Nephron (organoid): ENCODE measurements at regions not wholly inside any gene's neighbourhood (a gene's known extent, or its start where the extent isn't known, plus 50 kb on each side); places are given as distances from the start of the nearest gene placed in this dataset.
"Not testable (repeated sequence)": the region's sequence is repeated elsewhere in the genome, so short reads cannot be mapped to it uniquely, and the experiment has no call there.

Source experiments
- H3K27ac Mint-ChIP-seq, 3 experiments: 2 replicates each; pipeline ENCODE4 v1.8.0; 2020; ENCODE audit warnings: mixed read lengths in 3 of 3, mild to moderate bottlenecking in 2 of 3, moderate library complexity in 1 of 3
- H3K27me3 Mint-ChIP-seq: 2 replicates; pipeline ENCODE4 v1.8.0; 2021; ENCODE audit warnings: low read depth, mild to moderate bottlenecking, moderate library complexity, mixed read lengths
- H3K36me3 Mint-ChIP-seq: 2 replicates; pipeline ENCODE4 v1.8.0; 2020; ENCODE audit warnings: low read depth, mixed read lengths
- H3K4me1 Mint-ChIP-seq: 2 replicates; pipeline ENCODE4 v1.8.0; 2020; ENCODE audit warnings: mixed read lengths
- H3K4me3 Mint-ChIP-seq, 3 experiments: 2 replicates each; pipeline ENCODE4 v1.8.0; 2020; ENCODE audit warnings: mild to moderate bottlenecking in 3 of 3, mixed read lengths in 3 of 3, moderate library complexity in 2 of 3
- H3K9me3 Mint-ChIP-seq: 2 replicates; pipeline ENCODE4 v1.8.0; 2020; ENCODE audit warnings: mixed read lengths
- CTCF ChIP-seq, 3 experiments: fragments of 200-600 bp; sonication (generic); IDR thresholded peaks; one replicate each; pipeline ENCODE4 v1.5.0; 2021; ENCODE audit warnings: antibody characterized with exemption in 3 of 3; ENCODE audit not compliant: unreplicated experiment in 3 of 3

GRCh38 chr6:137638926-137639706 is 144.9 kb upstream of the OLIG3 start:
- no peaks in the 10 kb centered on the region for H3K4me1 Mint-ChIP-seq
- H3K36me3 Mint-ChIP-seq = no peaks in the 10 kb centered on the region
- TF ChIP-seq CTCF (IDR thresholded peaks at IDR 0.05; ENCODE audit: unreplicated experiment in 3 of 3) = no peak
- no peak overlapping the region for H3K4me3 Mint-ChIP-seq
- H3K27me3 Mint-ChIP-seq = no peaks in the 10 kb centered on the region
- no peaks in the 10 kb centered on the region for H3K9me3 Mint-ChIP-seq
- no peak overlapping the region for H3K27ac Mint-ChIP-seq

GRCh38 chr6:137640086-137640485 is 145.9 kb upstream of the OLIG3 start:
- Mint-ChIP-seq H3K36me3 (no peaks in the 10 kb centered on the region), H3K4me1 (no peaks in the 10 kb centered on the region), H3K27ac (no peak overlapping the region), H3K27me3 (no peaks in the 10 kb centered on the region), H3K4me3 (no peak overlapping the region), H3K9me3 (no peaks in the 10 kb centered on the region)
- no peak for TF ChIP-seq CTCF (IDR thresholded peaks at IDR 0.05; ENCODE audit: unreplicated experiment in 3 of 3)

GRCh38 chr6:137641474-137642077 is 147.4 kb upstream of the OLIG3 start:
- Mint-ChIP-seq H3K27ac (no peak overlapping the region), H3K36me3 (no peaks in the 10 kb centered on the region)
- peak; percentile 72 to 87 (median 75) for TF ChIP-seq CTCF (IDR thresholded peaks at IDR 0.05; ENCODE audit: unreplicated experiment in 3 of 3)

GRCh38 chr6:137643210-137643609 is 149.0 kb upstream of the OLIG3 start:
- not testable (repeated sequence) for H3K27ac Mint-ChIP-seq, H3K9me3 Mint-ChIP-seq, H3K36me3 Mint-ChIP-seq, H3K27me3 Mint-ChIP-seq, H3K4me3 Mint-ChIP-seq, H3K4me1 Mint-ChIP-seq

More at GRCh38 chr6:137641474-137642077, 147.4 kb upstream of the OLIG3 start:
- Mint-ChIP-seq H3K4me3 (no peak overlapping the region), H3K27me3 (no peaks in the 10 kb centered on the region), H3K4me1 (no peaks in the 10 kb centered on the region), H3K9me3 (no peaks in the 10 kb centered on the region)

GRCh38 chr6:137643644-137644043 is 149.4 kb upstream of the OLIG3 start:
- not testable (repeated sequence) for H3K27me3 Mint-ChIP-seq, H3K27ac Mint-ChIP-seq, H3K9me3 Mint-ChIP-seq, H3K4me1 Mint-ChIP-seq, H3K4me3 Mint-ChIP-seq, H3K36me3 Mint-ChIP-seq

- Mint-ChIP-seq H3K27me3 (no peaks in the 10 kb centered on the region), H3K9me3 (no peaks in the 10 kb centered on the region), H3K4me1 (no peaks in the 10 kb centered on the region), H3K36me3 (no peaks in the 10 kb centered on the region), H3K4me3 (no peak overlapping the region), H3K27ac (no peak overlapping the region)
- no peak for TF ChIP-seq CTCF (IDR thresholded peaks at IDR 0.05; ENCODE audit: unreplicated experiment in 3 of 3)
Observed at GRCh38 chr6:137645850-137646249, 151.7 kb upstream of the OLIG3 start.

- Mint-ChIP-seq H3K27ac (no peak overlapping the region), H3K4me3 (no peak overlapping the region), H3K9me3 (no peaks in the 10 kb centered on the region), H3K36me3 (no peaks in the 10 kb centered on the region), H3K4me1 (no peaks in the 10 kb centered on the region), H3K27me3 (peaks cover 4% of the 10 kb centered on the region)
- no peak for TF ChIP-seq CTCF (IDR thresholded peaks at IDR 0.05; ENCODE audit: unreplicated experiment in 3 of 3)
Observed at GRCh38 chr6:137646484-137646883, 152.3 kb upstream of the OLIG3 start.
